Fibroblast of the aortic adventitia (primary cell): ENCODE measurements at regions not wholly inside any gene's neighbourhood (a gene's known extent, or its start where the extent isn't known, plus 50 kb on each side); places are given as distances from the start of the nearest gene placed in this dataset.

Experiments
- DNase-seq: peaks from one replicate; pipeline ENCODE4 v3.0.0-alpha.2; 2010; ENCODE audit warnings: low read depth
- H3K4me3 ChIP-seq: 2 replicates; pipeline ENCODE4 v1.5.1; 2011; ENCODE audit warnings: low read depth, mild to moderate bottlenecking, control low read depth, low read length, moderate library complexity
- TF ChIP-seq, protein P1 (sequence below): IDR thresholded peaks from 2 replicates; pipeline ENCODE4 v1.5.1; 2011; ENCODE audit warnings: mild to moderate bottlenecking, low read length, control low read depth, inconsistent platforms; ENCODE audit not compliant: insufficient read depth

DNA sequence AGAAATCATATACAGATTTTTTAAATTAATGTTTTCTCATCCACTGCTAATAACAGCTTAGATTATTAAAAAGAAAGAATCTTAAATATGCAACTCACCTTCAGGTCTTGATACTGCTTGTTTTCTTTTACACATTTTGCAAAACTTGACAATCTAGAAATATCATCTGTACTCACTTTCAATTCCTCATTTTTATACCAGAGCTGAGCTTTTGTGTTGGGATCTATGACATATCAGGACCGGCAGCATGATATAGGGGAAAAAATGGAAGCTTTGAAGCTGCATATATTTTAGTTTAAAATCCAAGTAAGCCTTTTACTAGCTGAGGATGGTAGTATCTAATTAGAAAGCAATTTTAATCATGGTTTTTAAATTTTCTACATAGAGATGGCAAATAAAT, 75.7 kb upstream of the SMARCA2 start:
- TF ChIP-seq, protein P1, sequence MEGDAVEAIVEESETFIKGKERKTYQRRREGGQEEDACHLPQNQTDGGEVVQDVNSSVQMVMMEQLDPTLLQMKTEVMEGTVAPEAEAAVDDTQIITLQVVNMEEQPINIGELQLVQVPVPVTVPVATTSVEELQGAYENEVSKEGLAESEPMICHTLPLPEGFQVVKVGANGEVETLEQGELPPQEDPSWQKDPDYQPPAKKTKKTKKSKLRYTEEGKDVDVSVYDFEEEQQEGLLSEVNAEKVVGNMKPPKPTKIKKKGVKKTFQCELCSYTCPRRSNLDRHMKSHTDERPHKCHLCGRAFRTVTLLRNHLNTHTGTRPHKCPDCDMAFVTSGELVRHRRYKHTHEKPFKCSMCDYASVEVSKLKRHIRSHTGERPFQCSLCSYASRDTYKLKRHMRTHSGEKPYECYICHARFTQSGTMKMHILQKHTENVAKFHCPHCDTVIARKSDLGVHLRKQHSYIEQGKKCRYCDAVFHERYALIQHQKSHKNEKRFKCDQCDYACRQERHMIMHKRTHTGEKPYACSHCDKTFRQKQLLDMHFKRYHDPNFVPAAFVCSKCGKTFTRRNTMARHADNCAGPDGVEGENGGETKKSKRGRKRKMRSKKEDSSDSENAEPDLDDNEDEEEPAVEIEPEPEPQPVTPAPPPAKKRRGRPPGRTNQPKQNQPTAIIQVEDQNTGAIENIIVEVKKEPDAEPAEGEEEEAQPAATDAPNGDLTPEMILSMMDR: no peak
- H3K4me3 ChIP-seq: no peak overlapping the region
- no peak for DNase-seq

DNA sequence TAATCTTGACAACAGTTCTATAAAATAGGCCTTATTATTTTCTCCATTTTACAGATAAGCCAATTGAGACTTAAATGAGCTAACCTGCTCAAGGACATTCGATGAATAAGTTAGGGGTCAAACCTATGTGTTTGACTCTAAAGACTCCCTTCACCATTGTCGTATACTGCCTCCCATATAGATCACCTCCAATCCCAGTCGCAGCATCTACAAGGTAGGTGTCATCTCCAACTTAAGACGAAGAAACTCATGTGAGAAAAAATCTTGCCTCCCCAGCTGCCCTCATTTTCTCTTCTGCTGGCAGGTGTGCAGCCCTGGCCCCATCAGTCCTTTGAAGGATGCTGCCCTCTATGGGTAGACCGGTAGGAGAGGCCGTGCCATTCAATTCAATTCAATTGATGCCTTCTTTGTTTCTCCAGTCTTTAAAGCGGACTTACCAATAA, 75.2 kb upstream of the SMARCA2 start:
- H3K4me3 ChIP-seq: no peak overlapping the region
- TF ChIP-seq, protein P1: peak; percentile 53
- peak; percentile 8 for DNase-seq

DNA sequence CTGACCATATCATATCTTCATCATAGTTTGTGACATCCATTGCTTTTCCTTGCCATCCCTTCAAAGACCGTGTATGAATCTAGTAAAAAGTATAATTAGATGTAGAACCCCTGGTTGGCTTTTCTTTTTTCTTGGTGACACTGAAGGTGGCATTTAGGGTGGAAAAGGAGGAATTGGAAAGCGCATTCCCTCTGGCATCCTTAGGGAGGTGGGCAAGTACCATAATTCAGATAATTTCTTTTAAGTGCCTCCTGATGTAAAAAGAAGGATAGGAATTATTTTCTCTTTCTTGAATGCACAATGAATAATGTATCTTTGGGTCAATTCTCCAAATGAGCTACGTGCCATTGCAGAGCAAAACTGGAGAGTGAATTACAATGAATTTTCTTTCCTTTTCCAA, 73.2 kb upstream of the SMARCA2 start:
- DNase-seq: peak; percentile 17
- TF ChIP-seq, protein P1: peak; percentile 35
- H3K4me3 ChIP-seq: no peak overlapping the region

DNA sequence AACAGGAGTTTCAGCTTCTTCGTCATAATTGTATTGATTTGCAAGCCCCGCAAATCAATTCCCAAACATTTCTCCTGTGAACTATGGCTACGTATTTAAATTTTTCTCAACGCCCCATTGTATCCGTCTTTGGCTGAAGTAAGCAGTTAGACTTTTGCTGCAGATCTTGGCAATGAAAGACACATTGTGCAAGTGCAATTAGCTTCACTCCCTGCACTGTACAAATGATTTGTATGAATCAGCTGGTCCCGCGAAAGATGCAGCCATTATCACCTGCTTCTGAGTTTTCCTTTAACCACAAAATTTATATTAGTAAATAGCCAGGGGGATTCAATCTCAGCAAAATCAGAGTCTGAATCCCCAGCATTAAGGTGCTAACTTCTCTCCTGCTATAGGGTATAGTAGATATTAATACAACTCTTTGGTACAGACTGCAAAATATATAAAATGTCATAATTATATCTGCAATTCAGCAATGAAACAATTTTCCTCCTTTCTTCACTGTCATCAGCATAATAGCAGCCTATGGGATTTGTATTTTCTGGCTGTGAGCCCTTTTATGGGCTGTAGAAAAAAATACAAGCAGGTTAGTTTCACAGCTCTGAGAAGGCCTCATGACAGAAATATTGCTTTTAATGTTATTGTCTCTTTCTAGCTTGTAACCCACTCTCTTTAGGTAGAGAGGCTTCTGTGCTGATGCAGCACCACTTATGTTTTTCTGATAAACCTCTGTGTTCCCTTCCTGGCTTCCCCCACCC, 68.4 kb upstream of the SMARCA2 start:
- no peak for DNase-seq
- TF ChIP-seq, protein P1: no peak
- H3K4me3 ChIP-seq: no peak overlapping the region

DNA sequence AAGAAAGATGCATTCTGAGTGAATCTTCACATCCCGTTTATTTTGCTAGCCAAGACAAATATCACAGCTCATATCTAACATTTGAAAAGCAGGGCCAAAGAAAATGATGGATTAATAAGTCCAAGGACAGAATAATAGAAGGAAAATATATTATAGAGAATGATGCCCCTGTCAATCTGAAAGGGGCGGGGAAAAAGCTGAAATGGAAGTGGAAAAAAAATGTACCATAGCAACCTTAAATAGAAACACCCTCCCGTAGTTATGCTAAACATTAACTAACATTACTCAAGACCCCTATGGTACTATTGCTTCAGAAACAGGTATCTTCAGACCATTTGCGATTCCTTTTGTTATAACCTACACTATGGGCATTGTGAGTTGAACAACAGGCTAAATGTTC, 67.7 kb upstream of the SMARCA2 start:
- DNase-seq: no peak
- H3K4me3 ChIP-seq: no peak overlapping the region
- TF ChIP-seq, protein P1: no peak

GRCh38 chr9:1948541-1948940, 66.6 kb upstream of the SMARCA2 start:
- DNase-seq: no peak
- H3K4me3 ChIP-seq: no peak overlapping the region
- TF ChIP-seq, protein P1: no peak

- TF ChIP-seq, protein P1: no peak
- DNase-seq: no peak
- no peak overlapping the region for H3K4me3 ChIP-seq
Measured at GRCh38 chr9:1951446-1951845, 63.7 kb upstream of the SMARCA2 start.
